ENCODE measurements at regions not wholly inside any gene's neighbourhood (a gene's known extent, or its start where the extent isn't known, plus 50 kb on each side); places are given as distances from the start of the nearest gene placed in this dataset.

GRCh38 chr16:26752166-26752565 lies 314.6 kb upstream of the C16orf82 start:
- H3K27ac Mint-ChIP-seq = no peak overlapping the region
- H3K4me1 Mint-ChIP-seq = peaks cover 2% of the 10 kb centered on the region
- H3K9me3 ChIP-seq (ENCODE audit: control insufficient read depth, low read length, poor library complexity, severe bottlenecking) = no peaks in the 10 kb centered on the region
- peaks cover 19% of the 10 kb centered on the region for H3K27me3 Mint-ChIP-seq
- no peak for ATAC-seq
- H3K4me3 Mint-ChIP-seq = no peak overlapping the region
- H3K36me3 Mint-ChIP-seq (ENCODE audit: low read depth) = peaks cover 3% of the 10 kb centered on the region
- no peak for DNase-seq

- H3K4me3 Mint-ChIP-seq = no peak overlapping the region
- no peaks in the 10 kb centered on the region for H3K4me1 Mint-ChIP-seq
- no peak for DNase-seq
- no peak for ATAC-seq
- no peaks in the 10 kb centered on the region for H3K36me3 Mint-ChIP-seq (ENCODE audit: low read depth)
- H3K27ac Mint-ChIP-seq = no peak overlapping the region
- no peaks in the 10 kb centered on the region for H3K27me3 Mint-ChIP-seq
- H3K9me3 ChIP-seq (ENCODE audit: control insufficient read depth, low read length, poor library complexity, severe bottlenecking) = peaks cover 2% of the 10 kb centered on the region
These were observed 310.1 kb upstream of the C16orf82 start for GRCh38 chr16:26756633-26757032.

GRCh38 chr16:26762594-26762993 lies 304.1 kb upstream of the C16orf82 start:
- no peak for ATAC-seq
- no peaks in the 10 kb centered on the region for H3K4me1 Mint-ChIP-seq

GRCh38 chr16:26765087-26765486 lies 301.6 kb upstream of the C16orf82 start:
- ATAC-seq (no peak), DNase-seq (no peak)
- no peak overlapping the region for H3K27ac Mint-ChIP-seq
- H3K27me3 Mint-ChIP-seq = peaks cover 15% of the 10 kb centered on the region
- H3K4me3 Mint-ChIP-seq = no peak overlapping the region
- no peaks in the 10 kb centered on the region for H3K4me1 Mint-ChIP-seq
- H3K9me3 ChIP-seq (ENCODE audit: control insufficient read depth, low read length, poor library complexity, severe bottlenecking) = peaks cover 2% of the 10 kb centered on the region
- no peaks in the 10 kb centered on the region for H3K36me3 Mint-ChIP-seq (ENCODE audit: low read depth)

More at GRCh38 chr16:26762594-26762993, 304.1 kb upstream of the C16orf82 start:
- H3K9me3 ChIP-seq (ENCODE audit: control insufficient read depth, low read length, poor library complexity, severe bottlenecking) = peaks cover 2% of the 10 kb centered on the region
- DNase-seq = no peak
- no peaks in the 10 kb centered on the region for H3K27me3 Mint-ChIP-seq
- no peak overlapping the region for H3K27ac Mint-ChIP-seq
- no peak overlapping the region for H3K4me3 Mint-ChIP-seq
- H3K36me3 Mint-ChIP-seq (ENCODE audit: low read depth) = no peaks in the 10 kb centered on the region

- DNase-seq (no peak), ATAC-seq (no peak)
- Mint-ChIP-seq H3K27ac (no peak overlapping the region), H3K27me3 (peaks cover 15% of the 10 kb centered on the region), H3K4me1 (no peaks in the 10 kb centered on the region), H3K4me3 (no peak overlapping the region), H3K36me3 (ENCODE audit: low read depth) (peaks cover 2% of the 10 kb centered on the region)
- no peaks in the 10 kb centered on the region for H3K9me3 ChIP-seq (ENCODE audit: control insufficient read depth, low read length, poor library complexity, severe bottlenecking)
These were observed 298.2 kb upstream of the C16orf82 start for GRCh38 chr16:26768385-26769010.

GRCh38 chr16:26770547-26770946 lies 296.2 kb upstream of the C16orf82 start:
- Mint-ChIP-seq H3K4me3 (no peak overlapping the region), H3K36me3 (ENCODE audit: low read depth) (peaks cover 2% of the 10 kb centered on the region), H3K27me3 (peaks cover 19% of the 10 kb centered on the region), H3K27ac (no peak overlapping the region), H3K4me1 (no peaks in the 10 kb centered on the region)
- ATAC-seq (no peak), DNase-seq (no peak)
- H3K9me3 ChIP-seq (ENCODE audit: control insufficient read depth, low read length, poor library complexity, severe bottlenecking) = no peaks in the 10 kb centered on the region

- no peaks in the 10 kb centered on the region for H3K9me3 ChIP-seq (ENCODE audit: control insufficient read depth, low read length, poor library complexity, severe bottlenecking)
- H3K27ac Mint-ChIP-seq = no peak overlapping the region
- ATAC-seq = no peak
- peaks cover 2% of the 10 kb centered on the region for H3K36me3 Mint-ChIP-seq (ENCODE audit: low read depth)
- DNase-seq = no peak
- H3K4me3 Mint-ChIP-seq = no peak overlapping the region
- no peaks in the 10 kb centered on the region for H3K4me1 Mint-ChIP-seq
- H3K27me3 Mint-ChIP-seq = peaks cover 32% of the 10 kb centered on the region
These were observed 294.2 kb upstream of the C16orf82 start for GRCh38 chr16:26772503-26772902.

GRCh38 chr16:26777821-26778220 lies 288.9 kb upstream of the C16orf82 start:
- H3K4me1 Mint-ChIP-seq = no peaks in the 10 kb centered on the region
- no peaks in the 10 kb centered on the region for H3K9me3 ChIP-seq (ENCODE audit: control insufficient read depth, low read length, poor library complexity, severe bottlenecking)
- no peak overlapping the region for H3K4me3 Mint-ChIP-seq
- no peaks in the 10 kb centered on the region for H3K36me3 Mint-ChIP-seq (ENCODE audit: low read depth)
- DNase-seq (no peak), ATAC-seq (no peak)
- peaks cover 29% of the 10 kb centered on the region for H3K27me3 Mint-ChIP-seq
- no peak overlapping the region for H3K27ac Mint-ChIP-seq

GRCh38 chr16:26787924-26788323 lies 278.8 kb upstream of the C16orf82 start:
- no peak overlapping the region for H3K27ac Mint-ChIP-seq
- H3K4me3 Mint-ChIP-seq = no peak overlapping the region
- no peaks in the 10 kb centered on the region for H3K36me3 Mint-ChIP-seq (ENCODE audit: low read depth)
- no peaks in the 10 kb centered on the region for H3K4me1 Mint-ChIP-seq
- peaks cover 28% of the 10 kb centered on the region for H3K27me3 Mint-ChIP-seq
- ATAC-seq (no peak), DNase-seq (no peak)
- H3K9me3 ChIP-seq (ENCODE audit: control insufficient read depth, low read length, poor library complexity, severe bottlenecking) = no peaks in the 10 kb centered on the region

- H3K36me3 Mint-ChIP-seq (ENCODE audit: low read depth) = no peaks in the 10 kb centered on the region
- no peak overlapping the region for H3K27ac Mint-ChIP-seq
- no peaks in the 10 kb centered on the region for H3K9me3 ChIP-seq (ENCODE audit: control insufficient read depth, low read length, poor library complexity, severe bottlenecking)
- H3K4me3 Mint-ChIP-seq = no peak overlapping the region
- no peak for ATAC-seq
- DNase-seq = no peak
- no peaks in the 10 kb centered on the region for H3K4me1 Mint-ChIP-seq
- H3K27me3 Mint-ChIP-seq = peaks cover 25% of the 10 kb centered on the region
These were observed 275.6 kb upstream of the C16orf82 start for GRCh38 chr16:26791169-26791568.

GRCh38 chr16:26795184-26795583 lies 271.5 kb upstream of the C16orf82 start:
- ATAC-seq = no peak
- Mint-ChIP-seq H3K27ac (no peak overlapping the region), H3K27me3 (peaks cover 36% of the 10 kb centered on the region), H3K4me3 (no peak overlapping the region), H3K36me3 (ENCODE audit: low read depth) (peaks cover 2% of the 10 kb centered on the region), H3K4me1 (no peaks in the 10 kb centered on the region)
- H3K9me3 ChIP-seq (ENCODE audit: control insufficient read depth, low read length, poor library complexity, severe bottlenecking) = no peaks in the 10 kb centered on the region
- DNase-seq = no peak

GRCh38 chr16:26801628-26802027 lies 265.1 kb upstream of the C16orf82 start:
- peaks cover 4% of the 10 kb centered on the region for H3K36me3 Mint-ChIP-seq (ENCODE audit: low read depth)
- peaks cover 49% of the 10 kb centered on the region for H3K27me3 Mint-ChIP-seq
- H3K9me3 ChIP-seq (ENCODE audit: control insufficient read depth, low read length, poor library complexity, severe bottlenecking) = no peaks in the 10 kb centered on the region
- no peak overlapping the region for H3K27ac Mint-ChIP-seq
- H3K4me3 Mint-ChIP-seq = no peak overlapping the region
- no peaks in the 10 kb centered on the region for H3K4me1 Mint-ChIP-seq
- ATAC-seq (no peak), DNase-seq (no peak)

- H3K36me3 Mint-ChIP-seq (ENCODE audit: low read depth) = peaks cover 4% of the 10 kb centered on the region
- DNase-seq (no peak), ATAC-seq (no peak)
- no peaks in the 10 kb centered on the region for H3K9me3 ChIP-seq (ENCODE audit: control insufficient read depth, low read length, poor library complexity, severe bottlenecking)
- no peak overlapping the region for H3K27ac Mint-ChIP-seq
- peaks cover 55% of the 10 kb centered on the region for H3K27me3 Mint-ChIP-seq
- H3K4me3 Mint-ChIP-seq = no peak overlapping the region
- H3K4me1 Mint-ChIP-seq = peaks cover 3% of the 10 kb centered on the region
These were observed 264.3 kb upstream of the C16orf82 start for GRCh38 chr16:26802440-26802839.

- Mint-ChIP-seq H3K4me3 (no peak overlapping the region), H3K36me3 (ENCODE audit: low read depth) (peaks cover 4% of the 10 kb centered on the region), H3K4me1 (peaks cover 3% of the 10 kb centered on the region), H3K27ac (no peak overlapping the region), H3K27me3 (peaks cover 55% of the 10 kb centered on the region)
- DNase-seq = no peak
- no peaks in the 10 kb centered on the region for H3K9me3 ChIP-seq (ENCODE audit: control insufficient read depth, low read length, poor library complexity, severe bottlenecking)
- ATAC-seq = no peak
These were observed 263.8 kb upstream of the C16orf82 start for GRCh38 chr16:26802965-26803364.
